AG10803 (cell line): ENCODE measurements at regions not wholly inside any gene's neighbourhood (a gene's known extent, or its start where the extent isn't known, plus 50 kb on each side); places are given as distances from the start of the nearest gene placed in this dataset.
"Not testable (repeated sequence)": the region's sequence is repeated elsewhere in the genome, so short reads cannot be mapped to it uniquely, and the experiment has no call there.

Experiments used
- DNase-seq: peaks from one replicate; pipeline ENCODE4 v3.0.0; 2010; ENCODE audit warnings: low read depth
- H3K4me3 ChIP-seq: 2 replicates; pipeline ENCODE4 v1.5.1; 2011; ENCODE audit warnings: mild to moderate bottlenecking, low read length, control low read depth
- TF ChIP-seq, protein P1 (sequence below): conservative IDR thresholded peaks from 2 replicates; pipeline ENCODE4 v1.5.1; 2011; ENCODE audit warnings: mild to moderate bottlenecking, low read length, control low read depth, inconsistent platforms

DNA sequence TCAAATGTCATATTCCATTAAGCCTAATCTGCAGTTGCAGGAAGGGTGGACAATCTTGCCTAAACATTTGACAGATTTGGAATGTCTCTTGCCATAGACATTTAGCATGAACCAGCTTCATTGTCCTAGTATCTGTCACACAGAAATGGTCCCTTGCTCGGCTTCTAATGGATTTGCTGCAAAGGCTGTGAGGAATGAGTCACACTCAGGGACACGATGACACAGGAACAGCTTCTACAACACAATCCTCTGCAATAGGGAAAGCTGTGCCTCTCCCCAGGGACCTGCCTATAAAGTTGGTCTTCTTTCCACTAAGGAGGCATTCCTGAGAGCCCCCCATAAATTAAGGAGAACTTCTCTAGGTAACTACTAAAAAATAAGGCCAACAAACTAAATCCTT lies 155.1 kb upstream of the L3MBTL4 start:
- no peak overlapping the region for H3K4me3 ChIP-seq
- DNase-seq, result no peak
- TF ChIP-seq, protein P1, sequence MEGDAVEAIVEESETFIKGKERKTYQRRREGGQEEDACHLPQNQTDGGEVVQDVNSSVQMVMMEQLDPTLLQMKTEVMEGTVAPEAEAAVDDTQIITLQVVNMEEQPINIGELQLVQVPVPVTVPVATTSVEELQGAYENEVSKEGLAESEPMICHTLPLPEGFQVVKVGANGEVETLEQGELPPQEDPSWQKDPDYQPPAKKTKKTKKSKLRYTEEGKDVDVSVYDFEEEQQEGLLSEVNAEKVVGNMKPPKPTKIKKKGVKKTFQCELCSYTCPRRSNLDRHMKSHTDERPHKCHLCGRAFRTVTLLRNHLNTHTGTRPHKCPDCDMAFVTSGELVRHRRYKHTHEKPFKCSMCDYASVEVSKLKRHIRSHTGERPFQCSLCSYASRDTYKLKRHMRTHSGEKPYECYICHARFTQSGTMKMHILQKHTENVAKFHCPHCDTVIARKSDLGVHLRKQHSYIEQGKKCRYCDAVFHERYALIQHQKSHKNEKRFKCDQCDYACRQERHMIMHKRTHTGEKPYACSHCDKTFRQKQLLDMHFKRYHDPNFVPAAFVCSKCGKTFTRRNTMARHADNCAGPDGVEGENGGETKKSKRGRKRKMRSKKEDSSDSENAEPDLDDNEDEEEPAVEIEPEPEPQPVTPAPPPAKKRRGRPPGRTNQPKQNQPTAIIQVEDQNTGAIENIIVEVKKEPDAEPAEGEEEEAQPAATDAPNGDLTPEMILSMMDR, result no peak

DNA sequence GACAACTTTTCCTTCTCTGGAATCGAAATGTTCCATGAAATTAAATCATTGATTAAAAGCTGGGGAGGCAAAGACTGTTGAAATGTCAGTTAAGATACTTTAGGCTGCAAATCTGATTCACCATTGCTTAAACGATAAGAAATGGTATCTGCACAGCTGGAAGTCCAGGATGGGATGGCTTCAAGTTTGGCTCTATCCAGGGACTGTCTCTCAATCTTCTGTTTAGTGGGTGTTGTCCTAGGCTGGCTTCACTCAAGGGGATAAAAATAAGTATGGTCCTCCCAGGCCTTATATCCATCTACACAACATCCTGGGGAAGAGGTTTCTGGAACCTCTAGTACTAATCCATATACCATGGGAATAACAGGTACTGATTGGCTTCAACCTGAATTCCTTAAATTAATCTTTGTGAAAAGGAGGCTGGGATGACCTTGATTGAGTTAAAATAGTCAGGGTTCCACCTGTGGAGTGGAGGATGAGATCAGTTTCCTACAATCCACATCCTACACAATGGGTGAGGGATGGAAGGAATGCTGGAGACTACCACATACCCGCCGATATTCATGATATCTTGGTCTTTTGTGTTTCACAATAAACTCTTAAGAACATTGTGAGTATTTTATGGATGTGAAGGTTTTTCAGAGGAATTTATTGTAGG lies 156.0 kb upstream of the L3MBTL4 start:
- no peak for DNase-seq
- H3K4me3 ChIP-seq, result no peak overlapping the region
- TF ChIP-seq, protein P1, result no peak

DNA sequence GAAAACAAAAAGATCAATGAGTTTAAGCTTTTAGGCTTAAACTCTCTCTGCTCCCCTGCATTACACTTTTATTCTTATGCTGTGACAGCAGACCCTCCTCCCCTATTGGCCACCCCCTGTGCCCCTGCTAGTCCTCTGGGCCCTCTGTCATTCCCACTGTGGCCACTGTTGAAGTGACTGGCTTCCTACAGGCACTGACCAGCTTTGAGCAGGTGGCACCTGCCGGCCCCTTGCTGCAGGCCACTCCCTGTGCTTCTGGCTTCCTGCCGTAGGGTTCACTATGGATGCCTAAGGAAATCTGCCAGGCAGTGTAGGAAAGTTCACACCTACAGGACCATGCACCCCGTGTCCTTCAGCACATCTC lies 156.5 kb upstream of the L3MBTL4 start:
- TF ChIP-seq, protein P1, result no peak
- DNase-seq, result no peak
- H3K4me3 ChIP-seq, result no peak overlapping the region

DNA sequence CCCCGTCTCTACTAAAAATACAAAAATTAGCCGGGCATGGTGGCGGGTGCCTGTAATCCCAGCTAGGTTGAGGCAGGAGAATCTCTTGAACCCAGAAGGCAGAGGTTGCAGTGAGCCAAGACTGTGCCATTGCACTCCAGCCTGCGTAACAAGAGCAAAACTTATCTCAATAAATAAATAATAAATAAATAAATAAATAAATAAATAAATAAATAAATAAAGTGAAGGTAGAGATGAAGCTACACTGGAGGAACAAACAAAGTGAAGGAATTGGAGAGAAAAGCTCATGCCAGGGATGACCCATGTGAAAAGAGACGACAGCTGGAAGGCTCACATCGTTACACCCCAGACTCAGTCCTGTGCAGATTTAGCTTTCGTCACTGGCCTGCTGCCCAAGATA lies 157.3 kb upstream of the ARHGAP28 start:
- not testable (repeated sequence) for H3K4me3 ChIP-seq, DNase-seq

DNA sequence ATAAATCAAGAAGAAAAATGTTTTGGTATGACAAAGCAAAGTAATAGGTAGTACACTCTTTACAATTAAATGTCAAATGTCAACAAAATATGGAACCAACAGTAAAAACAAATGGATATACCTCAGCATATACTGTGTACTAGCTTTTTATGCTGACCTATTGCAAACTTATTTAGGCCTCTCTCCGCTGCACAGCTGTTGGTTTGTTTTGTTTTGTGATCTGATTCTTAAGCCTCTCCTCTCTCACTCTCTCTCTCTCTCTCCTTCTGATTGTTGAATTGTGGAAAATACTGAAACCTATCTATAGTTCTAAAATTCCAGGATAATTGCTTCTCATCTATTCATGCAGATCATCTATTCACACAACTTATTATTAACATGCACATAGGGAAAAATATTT lies 154.9 kb upstream of the ARHGAP28 start:
- DNase-seq, result no peak
- TF ChIP-seq, protein P1, result no peak
- H3K4me3 ChIP-seq, result no peak overlapping the region

DNA sequence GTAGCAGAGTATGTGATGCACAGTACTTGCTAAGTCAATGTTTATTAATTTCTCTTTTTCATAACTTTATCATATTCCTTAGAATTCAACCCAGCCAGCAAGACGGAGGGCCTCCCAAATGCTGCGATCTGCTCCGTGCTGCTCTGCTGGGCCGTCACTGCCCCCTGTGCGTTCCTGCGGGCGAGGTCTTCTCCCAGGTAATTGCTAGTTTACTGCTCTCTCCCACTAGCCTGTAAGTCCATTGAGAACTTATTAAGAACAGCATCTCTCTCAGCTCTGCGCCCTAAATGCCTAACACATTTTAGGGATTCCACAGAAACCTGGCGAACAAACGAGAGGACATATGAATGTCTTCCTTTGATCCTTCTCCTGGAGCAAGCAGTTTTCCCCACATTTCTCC lies 153.6 kb upstream of the ARHGAP28 start:
- TF ChIP-seq, protein P1, result no peak
- DNase-seq, result no peak
- H3K4me3 ChIP-seq, result no peak overlapping the region

DNA sequence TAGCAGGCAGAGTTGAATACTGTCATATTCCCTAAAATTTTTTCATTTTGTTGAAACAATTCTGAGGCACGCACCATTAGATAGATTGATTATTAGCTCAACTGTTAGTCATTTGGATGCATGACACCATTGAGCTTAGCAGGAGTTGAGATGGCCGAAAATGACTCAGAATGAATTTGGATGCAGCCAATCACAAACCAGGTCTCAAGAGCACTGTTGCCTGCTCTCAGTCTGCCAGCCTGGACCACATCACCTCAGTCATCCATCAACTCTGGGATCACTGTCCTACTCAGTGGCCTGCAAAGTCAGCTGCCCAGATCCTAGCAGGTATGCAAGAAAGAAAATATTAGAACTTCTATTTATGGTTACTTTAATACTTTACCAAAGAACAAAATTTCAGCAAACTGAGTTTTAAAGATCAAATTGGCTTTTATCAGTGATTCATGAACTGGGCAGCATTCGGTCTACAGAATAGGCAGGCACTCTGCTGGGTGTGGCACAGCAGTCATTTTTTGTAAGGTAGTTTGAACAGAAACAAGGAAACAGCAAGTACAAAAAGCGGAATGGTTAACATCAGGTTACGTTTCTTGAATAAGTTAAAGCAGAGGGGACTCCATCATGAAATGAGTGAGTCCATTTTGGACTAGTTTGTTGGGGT lies 152.7 kb upstream of the ARHGAP28 start:
- no peak overlapping the region for H3K4me3 ChIP-seq
- DNase-seq, result no peak
- TF ChIP-seq, protein P1, result no peak
